ENCODE measurements at regions not wholly inside any gene's neighbourhood (a gene's known extent, or its start where the extent isn't known, plus 50 kb on each side); places are given as distances from the start of the nearest gene placed in this dataset.

GRCh38 chr4:125507141-125507540 lies 192.4 kb downstream of the FAT4 start:
- H3K4me1 ChIP-seq: no peaks in the 10 kb centered on the region
- no peaks in the 10 kb centered on the region for H3K27me3 ChIP-seq
- ATAC-seq (ENCODE audit: low FRiP score in 2 of 2) (no peak), DNase-seq (no peak)
- H3K9me3 ChIP-seq: no peaks in the 10 kb centered on the region
- H3K36me3 ChIP-seq: no peaks in the 10 kb centered on the region
- H3K27ac ChIP-seq: no peak overlapping the region
- no peak overlapping the region for H3K4me3 ChIP-seq
- no peak for TF ChIP-seq POLR2A (IDR thresholded peaks at IDR 0.05)
- no peak for TF ChIP-seq CTCF (IDR thresholded peaks at IDR 0.05)
- TF ChIP-seq EP300 (IDR thresholded peaks at IDR 0.05): no peak

- Histone ChIP-seq H3K27ac (no peak overlapping the region), H3K27me3 (no peaks in the 10 kb centered on the region), H3K9me3 (no peaks in the 10 kb centered on the region), H3K36me3 (no peaks in the 10 kb centered on the region), H3K4me1 (no peaks in the 10 kb centered on the region), H3K4me3 (no peak overlapping the region)
- WGBS, 2 donors: 88 to 95% methylated on average over 3 of the region's 3 CpGs
- no peak for DNase-seq
- ATAC-seq (ENCODE audit: low FRiP score in 2 of 2): no peak
- TF ChIP-seq POLR2A (IDR thresholded peaks at IDR 0.05): no peak
- TF ChIP-seq CTCF (IDR thresholded peaks at IDR 0.05): no peak
- no peak for TF ChIP-seq POLR2AphosphoS5 (IDR thresholded peaks at IDR 0.05)
- TF ChIP-seq EP300 (IDR thresholded peaks at IDR 0.05): no peak
Observed at GRCh38 chr4:125511715-125512114, 197.0 kb downstream of the FAT4 start.

- Histone ChIP-seq H3K9me3 (no peaks in the 10 kb centered on the region), H3K4me1 (no peaks in the 10 kb centered on the region), H3K27me3 (no peaks in the 10 kb centered on the region), H3K27ac (no peak overlapping the region), H3K36me3 (no peaks in the 10 kb centered on the region), H3K4me3 (no peak overlapping the region)
- no peak for ATAC-seq (ENCODE audit: low FRiP score in 2 of 2)
- no peak for TF ChIP-seq POLR2A (IDR thresholded peaks at IDR 0.05)
- no peak for TF ChIP-seq POLR2AphosphoS5 (IDR thresholded peaks at IDR 0.05)
- TF ChIP-seq CTCF (IDR thresholded peaks at IDR 0.05): no peak
- TF ChIP-seq EP300 (IDR thresholded peaks at IDR 0.05): no peak
- 74 to 80% methylated on average over 1 of the region's 1 CpG for WGBS, 2 donors
- DNase-seq: no peak
Observed at GRCh38 chr4:125515016-125515415, 200.3 kb downstream of the FAT4 start.

GRCh38 chr4:125517831-125518230 lies 203.1 kb downstream of the FAT4 start:
- Histone ChIP-seq H3K4me3 (no peak overlapping the region), H3K9me3 (no peaks in the 10 kb centered on the region), H3K4me1 (no peaks in the 10 kb centered on the region), H3K36me3 (no peaks in the 10 kb centered on the region), H3K27me3 (no peaks in the 10 kb centered on the region), H3K27ac (no peak overlapping the region)
- DNase-seq (no peak), ATAC-seq (ENCODE audit: low FRiP score in 2 of 2) (no peak)
- TF ChIP-seq POLR2AphosphoS5 (IDR thresholded peaks at IDR 0.05) (no peak), EP300 (IDR thresholded peaks at IDR 0.05) (no peak), POLR2A (IDR thresholded peaks at IDR 0.05) (no peak)
- WGBS, 2 donors: 38 to 41% methylated on average over 2 of the region's 2 CpGs

GRCh38 chr4:125518281-125518680 lies 203.5 kb downstream of the FAT4 start:
- no peaks in the 10 kb centered on the region for H3K9me3 ChIP-seq
- DNase-seq (no peak), ATAC-seq (ENCODE audit: low FRiP score in 2 of 2) (no peak)
- H3K4me3 ChIP-seq: no peak overlapping the region
- WGBS, 2 donors: 64 to 69% methylated on average over 1 of the region's 1 CpG
- H3K27me3 ChIP-seq: no peaks in the 10 kb centered on the region
- H3K4me1 ChIP-seq: no peaks in the 10 kb centered on the region
- no peak for TF ChIP-seq POLR2AphosphoS5 (IDR thresholded peaks at IDR 0.05)
- no peak for TF ChIP-seq EP300 (IDR thresholded peaks at IDR 0.05)
- TF ChIP-seq CTCF (IDR thresholded peaks at IDR 0.05): no peak
- no peak for TF ChIP-seq POLR2A (IDR thresholded peaks at IDR 0.05)
- no peak overlapping the region for H3K27ac ChIP-seq
- no peaks in the 10 kb centered on the region for H3K36me3 ChIP-seq
